ENCODE measurements at regions not wholly inside any gene's neighbourhood (a gene's known extent, or its start where the extent isn't known, plus 50 kb on each side); places are given as distances from the start of the nearest gene placed in this dataset.

- in situ Hi-C loops (cut with HindIII; ENCODE audit: low sequenced_read_pairs), result no loop called here
- peak; percentile 87 for DNase-seq (ENCODE audit: low read depth)
- TF ChIP-seq, protein P1, sequence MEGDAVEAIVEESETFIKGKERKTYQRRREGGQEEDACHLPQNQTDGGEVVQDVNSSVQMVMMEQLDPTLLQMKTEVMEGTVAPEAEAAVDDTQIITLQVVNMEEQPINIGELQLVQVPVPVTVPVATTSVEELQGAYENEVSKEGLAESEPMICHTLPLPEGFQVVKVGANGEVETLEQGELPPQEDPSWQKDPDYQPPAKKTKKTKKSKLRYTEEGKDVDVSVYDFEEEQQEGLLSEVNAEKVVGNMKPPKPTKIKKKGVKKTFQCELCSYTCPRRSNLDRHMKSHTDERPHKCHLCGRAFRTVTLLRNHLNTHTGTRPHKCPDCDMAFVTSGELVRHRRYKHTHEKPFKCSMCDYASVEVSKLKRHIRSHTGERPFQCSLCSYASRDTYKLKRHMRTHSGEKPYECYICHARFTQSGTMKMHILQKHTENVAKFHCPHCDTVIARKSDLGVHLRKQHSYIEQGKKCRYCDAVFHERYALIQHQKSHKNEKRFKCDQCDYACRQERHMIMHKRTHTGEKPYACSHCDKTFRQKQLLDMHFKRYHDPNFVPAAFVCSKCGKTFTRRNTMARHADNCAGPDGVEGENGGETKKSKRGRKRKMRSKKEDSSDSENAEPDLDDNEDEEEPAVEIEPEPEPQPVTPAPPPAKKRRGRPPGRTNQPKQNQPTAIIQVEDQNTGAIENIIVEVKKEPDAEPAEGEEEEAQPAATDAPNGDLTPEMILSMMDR (IDR thresholded peaks at IDR 0.05; ENCODE audit: low read depth, low read length, missing control alignments), result no peak
- no peak overlapping the region for H3K4me3 ChIP-seq (ENCODE audit: low read depth, low read length)
These were observed 61.9 kb upstream of the NFKB1 start for GRCh38 chr4:102439236-102439614.

DNA sequence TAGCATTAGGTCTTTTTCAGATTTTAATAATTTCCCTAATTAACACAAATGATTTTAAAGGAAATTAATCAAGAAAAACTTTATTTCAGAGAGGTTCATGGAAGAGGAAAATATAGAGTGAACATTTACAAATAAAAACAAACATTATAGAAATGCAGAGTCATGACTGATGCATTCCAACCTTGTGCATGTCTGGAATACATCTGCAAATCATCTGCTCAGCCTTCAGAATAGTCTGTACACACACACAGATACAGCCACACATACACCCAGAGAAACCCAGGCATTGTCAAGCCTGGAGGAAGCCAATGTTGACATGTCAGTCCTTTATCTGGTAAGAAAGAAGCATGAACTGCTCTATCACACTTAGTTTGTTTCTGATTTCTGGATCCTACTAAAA, 61.3 kb upstream of the NFKB1 start:
- no peak overlapping the region for H3K4me3 ChIP-seq (ENCODE audit: low read depth, low read length)
- in situ Hi-C loops (cut with HindIII; ENCODE audit: low sequenced_read_pairs), result no loop called here
- no peak for DNase-seq (ENCODE audit: low read depth)
- TF ChIP-seq, protein P1 (IDR thresholded peaks at IDR 0.05; ENCODE audit: low read depth, low read length, missing control alignments), result no peak

DNA sequence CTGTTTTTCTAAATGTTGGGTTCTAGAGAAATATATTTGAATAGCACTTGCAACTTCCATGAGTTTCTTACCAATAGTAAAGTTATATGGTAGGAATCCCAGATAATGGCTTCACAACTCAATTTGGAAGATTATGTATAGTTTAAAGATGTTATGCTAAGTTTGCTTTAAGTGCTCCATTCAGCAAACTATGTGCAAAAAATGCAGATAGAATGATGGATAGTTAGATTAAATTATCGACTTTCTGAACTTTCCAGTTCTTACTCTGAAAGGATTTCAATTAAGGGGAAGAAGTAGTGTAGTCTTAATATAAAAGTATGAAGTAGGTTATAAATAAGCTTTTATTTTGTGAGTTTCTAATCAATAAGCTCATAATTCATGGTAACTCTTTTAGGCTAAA, 60.7 kb upstream of the NFKB1 start:
- TF ChIP-seq, protein P1 (IDR thresholded peaks at IDR 0.05; ENCODE audit: low read depth, low read length, missing control alignments), result no peak
- DNase-seq (ENCODE audit: low read depth), result no peak
- in situ Hi-C loops (cut with HindIII; ENCODE audit: low sequenced_read_pairs), result no loop called here
- H3K4me3 ChIP-seq (ENCODE audit: low read depth, low read length), result no peak overlapping the region

GRCh38 chr4:102441978-102442911, 58.9 kb upstream of the NFKB1 start:
- DNase-seq (ENCODE audit: low read depth), result no peak
- no peak overlapping the region for H3K4me3 ChIP-seq (ENCODE audit: low read depth, low read length)
- in situ Hi-C loops (cut with HindIII; ENCODE audit: low sequenced_read_pairs), result no loop called here
- TF ChIP-seq, protein P1 (IDR thresholded peaks at IDR 0.05; ENCODE audit: low read depth, low read length, missing control alignments), result no peak

- in situ Hi-C loops (cut with HindIII; ENCODE audit: low sequenced_read_pairs), result no loop called here
- no peak for DNase-seq (ENCODE audit: low read depth)
- H3K4me3 ChIP-seq (ENCODE audit: low read depth, low read length), result no peak overlapping the region
- TF ChIP-seq, protein P1 (IDR thresholded peaks at IDR 0.05; ENCODE audit: low read depth, low read length, missing control alignments), result no peak
These were observed 56.4 kb upstream of the NFKB1 start for GRCh38 chr4:102444752-102445151.

DNA sequence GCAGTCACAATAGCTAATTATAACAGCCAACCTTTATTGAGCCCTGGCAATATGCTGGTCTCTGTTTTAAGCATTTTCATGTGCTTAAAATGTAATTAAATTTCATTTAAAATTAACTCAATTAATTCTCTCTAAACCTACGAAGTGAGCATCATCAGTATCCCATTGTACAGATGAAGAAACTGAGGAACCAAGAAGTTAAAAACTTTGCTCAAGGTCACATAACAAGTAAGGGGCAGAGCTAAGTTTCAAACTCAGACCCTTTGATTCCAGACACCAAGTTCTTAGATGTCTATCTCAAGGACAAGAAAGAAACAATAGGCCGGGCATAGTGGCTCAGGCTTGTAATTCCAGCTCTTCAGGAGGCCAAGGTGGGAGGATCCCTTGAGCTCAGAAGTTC, 55.9 kb upstream of the NFKB1 start:
- H3K4me3 ChIP-seq (ENCODE audit: low read depth, low read length), result no peak overlapping the region
- DNase-seq (ENCODE audit: low read depth), result no peak
- TF ChIP-seq, protein P1 (IDR thresholded peaks at IDR 0.05; ENCODE audit: low read depth, low read length, missing control alignments), result no peak
- in situ Hi-C loops (cut with HindIII; ENCODE audit: low sequenced_read_pairs), result no loop called here
